ENCODE measurements at regions not wholly inside any gene's neighbourhood (a gene's known extent, or its start where the extent isn't known, plus 50 kb on each side); places are given as distances from the start of the nearest gene placed in this dataset.
"Not testable (repeated sequence)": the region's sequence is repeated elsewhere in the genome, so short reads cannot be mapped to it uniquely, and the experiment has no call there.

DNA sequence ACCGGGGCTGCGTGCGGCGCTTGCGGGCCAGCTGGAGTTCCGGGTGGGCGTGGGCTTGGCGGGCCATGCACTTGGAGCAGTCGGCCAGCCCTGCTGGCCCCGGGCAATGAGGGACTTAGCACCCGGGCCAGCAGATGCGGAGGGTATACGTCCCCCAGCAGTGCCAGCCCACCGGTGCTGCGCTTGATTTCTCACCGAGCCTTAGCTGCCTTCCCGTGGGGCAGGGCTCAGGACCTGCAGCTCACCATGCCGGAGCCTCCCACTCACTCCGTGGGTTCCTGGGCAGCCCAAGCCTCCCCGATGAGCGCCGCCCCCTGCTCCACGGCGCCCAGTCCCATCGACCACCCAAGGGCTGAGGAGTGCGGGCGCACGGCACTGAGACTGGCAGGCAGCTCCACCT is 51.4 kb upstream of the INPP4B start:
- H3K36me3 Mint-ChIP-seq (ENCODE audit: low read depth); H3K27me3 Mint-ChIP-seq (ENCODE audit: low read depth); H3K4me3 Mint-ChIP-seq (ENCODE audit: unreplicated experiment); H3K4me1 Mint-ChIP-seq (ENCODE audit: low read depth); H3K27ac Mint-ChIP-seq (ENCODE audit: unreplicated experiment): not testable (repeated sequence)
- peaks cover 46% of the 10 kb centered on the region for H3K9me3 Mint-ChIP-seq (ENCODE audit: low read depth)
- DNase-seq (ENCODE audit: low spot score) = peak; percentile 87

DNA sequence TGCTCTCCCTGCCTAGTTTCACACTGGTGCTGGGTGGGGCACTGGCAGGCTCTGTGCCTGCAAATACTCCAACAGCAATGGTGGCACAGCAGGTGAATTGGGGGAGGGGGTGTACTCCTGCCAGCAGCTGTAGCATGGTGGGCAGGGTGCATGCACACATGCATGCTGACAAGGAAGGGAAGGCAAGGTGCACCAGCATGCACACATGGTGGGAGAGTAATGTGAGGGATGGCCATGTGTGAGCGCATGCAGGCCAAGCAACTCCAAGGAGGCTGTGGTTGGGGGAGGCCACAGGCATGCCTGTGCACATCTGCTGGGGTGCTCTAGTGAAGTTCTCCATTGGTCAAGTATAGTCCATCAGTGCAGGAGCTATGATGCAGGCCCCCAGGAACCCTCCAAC is 54.5 kb upstream of the INPP4B start:
- no peak overlapping the region for H3K4me3 Mint-ChIP-seq (ENCODE audit: unreplicated experiment)
- H3K27me3 Mint-ChIP-seq (ENCODE audit: low read depth) = peaks cover 2% of the 10 kb centered on the region

DNA sequence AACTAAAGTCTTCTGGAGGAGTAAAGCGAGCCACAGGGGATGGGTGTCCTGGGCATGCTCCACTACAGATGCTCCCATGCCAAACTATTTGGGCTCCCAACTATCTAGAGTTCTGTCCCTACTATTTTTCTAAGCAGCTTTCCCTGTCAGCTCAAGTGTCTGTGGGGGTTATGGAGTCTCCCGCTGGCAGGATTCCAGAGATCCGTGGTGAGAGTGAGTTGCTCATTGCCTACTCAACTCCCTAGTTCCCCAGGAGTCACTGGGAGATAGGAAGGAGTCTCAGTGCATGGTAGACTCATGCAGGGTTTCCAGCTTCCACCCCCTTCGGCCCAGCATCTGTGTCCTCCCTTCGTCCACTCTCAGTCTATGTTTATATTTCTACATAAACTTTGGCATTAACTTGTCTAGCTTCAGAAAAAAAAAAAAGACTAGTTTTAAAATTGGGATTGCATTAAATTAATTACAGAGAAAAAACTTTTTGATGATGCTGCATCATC is 55.1 kb upstream of the INPP4B start:
- peaks cover 29% of the 10 kb centered on the region for H3K9me3 Mint-ChIP-seq (ENCODE audit: low read depth)
- DNase-seq (ENCODE audit: low spot score) = no peak
- peaks cover 2% of the 10 kb centered on the region for H3K36me3 Mint-ChIP-seq (ENCODE audit: low read depth)
- TF ChIP-seq, protein P1, sequence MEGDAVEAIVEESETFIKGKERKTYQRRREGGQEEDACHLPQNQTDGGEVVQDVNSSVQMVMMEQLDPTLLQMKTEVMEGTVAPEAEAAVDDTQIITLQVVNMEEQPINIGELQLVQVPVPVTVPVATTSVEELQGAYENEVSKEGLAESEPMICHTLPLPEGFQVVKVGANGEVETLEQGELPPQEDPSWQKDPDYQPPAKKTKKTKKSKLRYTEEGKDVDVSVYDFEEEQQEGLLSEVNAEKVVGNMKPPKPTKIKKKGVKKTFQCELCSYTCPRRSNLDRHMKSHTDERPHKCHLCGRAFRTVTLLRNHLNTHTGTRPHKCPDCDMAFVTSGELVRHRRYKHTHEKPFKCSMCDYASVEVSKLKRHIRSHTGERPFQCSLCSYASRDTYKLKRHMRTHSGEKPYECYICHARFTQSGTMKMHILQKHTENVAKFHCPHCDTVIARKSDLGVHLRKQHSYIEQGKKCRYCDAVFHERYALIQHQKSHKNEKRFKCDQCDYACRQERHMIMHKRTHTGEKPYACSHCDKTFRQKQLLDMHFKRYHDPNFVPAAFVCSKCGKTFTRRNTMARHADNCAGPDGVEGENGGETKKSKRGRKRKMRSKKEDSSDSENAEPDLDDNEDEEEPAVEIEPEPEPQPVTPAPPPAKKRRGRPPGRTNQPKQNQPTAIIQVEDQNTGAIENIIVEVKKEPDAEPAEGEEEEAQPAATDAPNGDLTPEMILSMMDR (IDR thresholded peaks at IDR 0.05) = no peak
- H3K4me3 Mint-ChIP-seq (ENCODE audit: unreplicated experiment) = no peak overlapping the region
- peaks cover 4% of the 10 kb centered on the region for H3K27me3 Mint-ChIP-seq (ENCODE audit: low read depth)
- no peak overlapping the region for H3K27ac Mint-ChIP-seq (ENCODE audit: unreplicated experiment)
- H3K4me1 Mint-ChIP-seq (ENCODE audit: low read depth) = no peaks in the 10 kb centered on the region

More for the DNA sequence above, 54.5 kb upstream of the INPP4B start:
- Mint-ChIP-seq H3K4me1 (ENCODE audit: low read depth) (no peaks in the 10 kb centered on the region), H3K36me3 (ENCODE audit: low read depth) (no peaks in the 10 kb centered on the region), H3K27ac (ENCODE audit: unreplicated experiment) (no peak overlapping the region), H3K9me3 (ENCODE audit: low read depth) (peaks cover 29% of the 10 kb centered on the region)
- TF ChIP-seq, protein P1 (IDR thresholded peaks at IDR 0.05) = no peak
- no peak for DNase-seq (ENCODE audit: low spot score)

DNA sequence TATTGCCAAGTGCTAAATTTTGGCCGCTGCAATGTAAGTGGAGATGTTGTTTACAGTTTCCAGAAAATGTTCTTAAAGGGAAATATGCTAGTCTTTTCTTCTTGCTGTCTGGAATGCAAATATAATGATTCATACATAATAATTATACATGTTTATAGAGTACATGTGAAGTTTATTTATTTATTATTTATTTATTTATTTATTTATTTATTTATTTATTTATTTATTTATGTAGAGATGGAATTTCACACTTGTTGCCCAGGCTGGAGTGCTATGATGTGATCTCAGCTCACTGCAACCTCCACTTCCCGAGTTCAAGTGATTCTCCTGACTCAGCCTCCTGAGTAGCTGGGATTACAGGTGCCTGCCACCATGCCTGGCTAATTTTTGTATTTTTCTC is 57.5 kb upstream of the INPP4B start:
- not testable (repeated sequence) for H3K27ac Mint-ChIP-seq (ENCODE audit: unreplicated experiment); H3K36me3 Mint-ChIP-seq (ENCODE audit: low read depth); H3K27me3 Mint-ChIP-seq (ENCODE audit: low read depth); H3K4me3 Mint-ChIP-seq (ENCODE audit: unreplicated experiment); DNase-seq (ENCODE audit: low spot score); H3K4me1 Mint-ChIP-seq (ENCODE audit: low read depth)
- peaks cover 23% of the 10 kb centered on the region for H3K9me3 Mint-ChIP-seq (ENCODE audit: low read depth)

DNA sequence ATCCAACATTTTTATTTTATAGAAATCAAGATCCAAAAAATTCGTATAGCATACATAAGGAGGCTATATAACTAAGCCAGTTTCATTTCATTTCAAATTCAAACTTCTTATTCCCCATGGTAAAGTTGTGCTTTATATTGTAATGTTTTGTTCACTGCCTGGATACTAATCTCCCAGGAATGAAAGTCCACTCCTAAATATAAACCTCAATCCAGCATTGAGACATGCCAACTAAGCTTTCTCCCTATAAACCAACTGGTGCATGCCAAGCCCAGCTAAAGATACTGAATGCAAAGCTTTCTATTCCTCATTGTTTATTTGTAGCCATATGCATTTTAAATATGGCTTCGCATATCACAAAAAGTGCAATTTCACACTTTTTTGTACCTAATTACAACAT is 63.8 kb upstream of the INPP4B start:
- no peaks in the 10 kb centered on the region for H3K4me1 Mint-ChIP-seq (ENCODE audit: low read depth)
- no peak overlapping the region for H3K4me3 Mint-ChIP-seq (ENCODE audit: unreplicated experiment)
- H3K36me3 Mint-ChIP-seq (ENCODE audit: low read depth) = peaks cover 2% of the 10 kb centered on the region
- H3K27ac Mint-ChIP-seq (ENCODE audit: unreplicated experiment) = no peak overlapping the region
- peaks cover 17% of the 10 kb centered on the region for H3K9me3 Mint-ChIP-seq (ENCODE audit: low read depth)
- TF ChIP-seq, protein P1 (IDR thresholded peaks at IDR 0.05) = no peak
- no peak for DNase-seq (ENCODE audit: low spot score)
- peaks cover 14% of the 10 kb centered on the region for H3K27me3 Mint-ChIP-seq (ENCODE audit: low read depth)

DNA sequence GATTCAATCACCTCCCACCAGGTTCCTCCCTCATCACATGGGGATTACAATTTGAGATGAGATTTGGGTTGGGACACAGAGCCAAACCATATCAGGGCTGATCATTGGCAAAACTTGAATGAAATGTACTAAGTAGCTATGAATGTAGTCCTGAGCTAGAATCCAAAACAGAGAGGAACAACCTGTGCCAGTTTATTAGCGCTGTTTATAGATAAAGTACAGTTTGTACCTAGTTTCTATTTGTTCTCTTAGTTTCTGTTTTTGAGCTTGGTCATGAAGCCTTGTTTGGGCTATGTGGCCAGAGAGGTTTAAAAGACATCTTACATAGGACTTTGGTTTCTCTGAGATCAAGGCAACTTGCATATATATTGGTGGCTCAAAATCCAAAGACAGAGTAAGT is 66.9 kb upstream of the INPP4B start:
- DNase-seq (ENCODE audit: low spot score) = no peak
- Mint-ChIP-seq H3K27me3 (ENCODE audit: low read depth) (peaks cover 10% of the 10 kb centered on the region), H3K9me3 (ENCODE audit: low read depth) (peaks cover 2% of the 10 kb centered on the region), H3K27ac (ENCODE audit: unreplicated experiment) (no peak overlapping the region), H3K4me1 (ENCODE audit: low read depth) (no peaks in the 10 kb centered on the region), H3K36me3 (ENCODE audit: low read depth) (no peaks in the 10 kb centered on the region), H3K4me3 (ENCODE audit: unreplicated experiment) (no peak overlapping the region)
- TF ChIP-seq, protein P1 (IDR thresholded peaks at IDR 0.05) = no peak
